Gastrocnemius medialis (tissue), 4 donors: ENCODE measurements at regions not wholly inside any gene's neighbourhood (a gene's known extent, or its start where the extent isn't known, plus 50 kb on each side); places are given as distances from the start of the nearest gene placed in this dataset.
"Not testable (repeated sequence)": the region's sequence is repeated elsewhere in the genome, so short reads cannot be mapped to it uniquely, and the experiment has no call there.

Experiments used
- ATAC-seq, 2 donors: fragments of 150-250 bp; one replicate each; pipeline ENCODE4 v1.9.1; 2016
- DNase-seq, 2 donors: peaks; one replicate each; pipeline ENCODE4 v3.0.0-alpha.2; 2019
- H3K27ac ChIP-seq, 4 donors: fragments of 200-600 bp; sonication (generic); 1 replicate in 1 of 4; 2 replicates in 3 of 4; pipeline ENCODE4 v1.5.1; 2016 to 2018; ENCODE audit warnings: mild to moderate bottlenecking in 2 of 4, moderate library complexity in 1 of 4
- H3K27me3 ChIP-seq, 3 donors: fragments of 200-600 bp; sonication (generic) in 2 of 3; 1 replicate in 1 of 3; 2 replicates in 2 of 3; pipeline versions ENCODE4 v1.5.1 to v1.6.0; 2016 to 2019; ENCODE audit warnings: mild to moderate bottlenecking in 1 of 3, moderate library complexity in 1 of 3
- H3K36me3 ChIP-seq, 2 donors: fragments of 200-600 bp; sonication (generic) in 1 of 2; one replicate each; pipeline ENCODE4 v1.5.1; 2017 to 2018
- H3K4me1 ChIP-seq, 2 donors: fragments of 200-600 bp; sonication (generic) in 1 of 2; one replicate each; pipeline ENCODE4 v1.5.1; 2016 to 2017; ENCODE audit warnings: mild to moderate bottlenecking in 2 of 2
- H3K4me3 ChIP-seq, 4 donors: fragments of 200-600 bp; sonication (generic) in 3 of 4; 1 replicate in 1 of 4; 2 replicates in 3 of 4; pipeline ENCODE4 v1.5.1; 2016 to 2019; ENCODE audit warnings: mild to moderate bottlenecking in 2 of 4
- H3K9me3 ChIP-seq, 3 donors: fragments of 200-600 bp; sonication (generic) in 2 of 3; 1 replicate in 1 of 3; 2 replicates in 2 of 3; pipeline ENCODE4 v1.5.1; 2016 to 2019
- POLR2A ChIP-seq, 2 donors: fragments of 450-650 bp; IDR thresholded peaks; one replicate each; pipeline ENCODE4 v1.6.1; 2017; ENCODE audit warnings: antibody characterized with exemption in 2 of 2, mild to moderate bottlenecking in 2 of 2, moderate library complexity in 2 of 2
- in situ Hi-C, 4 donors: fragments of 200-750 bp; cut with MboI; loops; one replicate each; pipeline versions ENCODE4 v1.15.0 to v1.8.0; 2017; ENCODE audit warnings: low sequenced_read_pairs in 4 of 4
- intact Hi-C: fragments of 100-400 bp; cut with DNase I; formaldehyde crosslinking; loops from one replicate; pipeline ENCODE4 v1.15.1; 2023; ENCODE audit warnings: low total_unique reads
- TF ChIP-seq, protein P1 (sequence below), 5 experiments: fragments of 450-650 bp in 3 of 5; fragments of 200-600 bp in 2 of 5; sonication (generic) in 2 of 5; IDR thresholded peaks in 4 of 5; conservative IDR thresholded peaks in 1 of 5; 1 replicate in 4 of 5; 2 replicates in 1 of 5; pipeline ENCODE4 v1.5.1; 2016 to 2019; ENCODE audit warnings: antibody characterized with exemption in 5 of 5, mild to moderate bottlenecking in 3 of 5, moderate library complexity in 3 of 5

DNA sequence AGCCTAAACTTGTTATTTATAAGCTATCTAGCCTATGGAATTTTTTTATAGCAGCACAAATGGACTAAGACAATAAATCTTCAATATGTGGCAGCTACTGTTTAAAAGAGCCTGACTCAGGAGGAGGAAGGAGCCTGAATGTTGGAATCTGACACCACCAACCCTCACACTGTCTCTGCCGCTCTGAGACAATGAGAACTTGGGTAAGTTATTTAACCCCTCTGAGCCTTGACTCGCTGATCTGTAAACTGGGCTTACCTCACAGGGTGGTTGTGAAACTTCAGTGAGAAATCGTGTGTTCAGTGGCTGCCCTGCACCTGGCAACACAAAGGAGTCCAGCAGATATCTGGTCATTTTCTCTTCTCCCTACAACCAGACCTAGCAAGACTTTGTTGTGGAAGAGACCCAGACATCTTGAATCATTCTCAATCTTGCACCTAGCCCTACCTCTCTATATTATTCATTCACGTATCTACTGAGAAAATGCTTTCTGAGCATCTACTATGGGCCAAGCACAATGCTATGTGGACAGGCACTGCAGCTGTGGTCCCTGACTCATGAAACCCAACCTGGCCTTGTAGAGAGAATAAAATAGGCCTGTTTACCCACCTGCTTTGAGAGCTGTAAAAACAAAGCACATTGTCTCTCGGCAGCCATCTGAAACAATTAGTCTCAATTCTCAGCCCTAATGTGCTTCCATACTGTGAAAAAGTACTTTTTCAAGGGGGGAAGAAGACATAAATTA, 81.9 kb upstream of the SLC25A36 start:
- Histone ChIP-seq H3K4me1 (no peaks in the 10 kb centered on the region), H3K27me3 (no peaks in the 10 kb centered on the region), H3K27ac (no peak overlapping the region), H3K36me3 (no peaks in the 10 kb centered on the region), H3K9me3 (no peaks in the 10 kb centered on the region), H3K4me3 (no peak overlapping the region)
- TF ChIP-seq, protein P1, sequence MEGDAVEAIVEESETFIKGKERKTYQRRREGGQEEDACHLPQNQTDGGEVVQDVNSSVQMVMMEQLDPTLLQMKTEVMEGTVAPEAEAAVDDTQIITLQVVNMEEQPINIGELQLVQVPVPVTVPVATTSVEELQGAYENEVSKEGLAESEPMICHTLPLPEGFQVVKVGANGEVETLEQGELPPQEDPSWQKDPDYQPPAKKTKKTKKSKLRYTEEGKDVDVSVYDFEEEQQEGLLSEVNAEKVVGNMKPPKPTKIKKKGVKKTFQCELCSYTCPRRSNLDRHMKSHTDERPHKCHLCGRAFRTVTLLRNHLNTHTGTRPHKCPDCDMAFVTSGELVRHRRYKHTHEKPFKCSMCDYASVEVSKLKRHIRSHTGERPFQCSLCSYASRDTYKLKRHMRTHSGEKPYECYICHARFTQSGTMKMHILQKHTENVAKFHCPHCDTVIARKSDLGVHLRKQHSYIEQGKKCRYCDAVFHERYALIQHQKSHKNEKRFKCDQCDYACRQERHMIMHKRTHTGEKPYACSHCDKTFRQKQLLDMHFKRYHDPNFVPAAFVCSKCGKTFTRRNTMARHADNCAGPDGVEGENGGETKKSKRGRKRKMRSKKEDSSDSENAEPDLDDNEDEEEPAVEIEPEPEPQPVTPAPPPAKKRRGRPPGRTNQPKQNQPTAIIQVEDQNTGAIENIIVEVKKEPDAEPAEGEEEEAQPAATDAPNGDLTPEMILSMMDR (IDR thresholded peaks at IDR 0.05 in 4 of 5, conservative IDR thresholded peaks at IDR 0.05 in 1 of 5): no peak
- TF ChIP-seq POLR2A (IDR thresholded peaks at IDR 0.05): no peak
- no peak for ATAC-seq
- in situ Hi-C loops: loop anchor here (10.0 to 25.0 kb wide), 4 partner anchors 922 to 1435 kb away; partner anchors contain the start of gene CLSTN2 (in 4 of the 4)
- intact Hi-C loops: loop anchor here (5.0 kb wide), 1 partner anchor 922 kb away; the partner anchor contains the start of gene CLSTN2
- no peak for DNase-seq

DNA sequence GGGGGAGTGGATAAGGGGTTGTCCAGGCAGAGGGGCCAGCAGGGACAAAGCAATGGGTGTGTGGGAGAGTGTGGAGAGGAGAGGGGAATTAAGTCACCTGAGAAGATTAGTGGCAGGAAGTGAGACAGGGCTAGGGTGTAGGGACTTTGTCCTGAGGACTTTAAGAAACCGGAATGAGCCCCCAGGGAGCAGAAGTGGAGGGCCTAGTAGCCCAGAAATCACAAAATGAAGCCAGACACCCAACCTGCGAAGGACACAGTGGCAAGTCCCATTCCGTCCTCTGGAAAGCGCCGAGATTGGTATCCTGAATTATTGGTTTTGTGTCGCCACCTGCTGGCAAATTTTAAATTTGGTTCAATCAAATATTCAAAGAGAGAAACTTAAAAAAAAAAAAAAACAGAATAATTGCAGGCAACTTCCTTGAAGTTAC, 78.0 kb upstream of the SLC25A36 start:
- no peak for TF ChIP-seq POLR2A (IDR thresholded peaks at IDR 0.05)
- TF ChIP-seq, protein P1 (IDR thresholded peaks at IDR 0.05 in 4 of 5, conservative IDR thresholded peaks at IDR 0.05 in 1 of 5): peak in 4 of 5 experiments; percentile 7 to 52 (median 45)
- no peak overlapping the region for H3K27ac ChIP-seq
- no peaks in the 10 kb centered on the region for H3K9me3 ChIP-seq
- in situ Hi-C loops (loop anchor here (10.0 to 25.0 kb wide), 4 partner anchors 926 to 1439 kb away; partner anchors contain the start of gene CLSTN2 (in 4 of the 4)), intact Hi-C loops (loop anchor here (2.0 to 5.0 kb wide), 2 partner anchors 926 to 1437 kb away; partner anchors contain the start of gene CLSTN2)
- DNase-seq (peak in 1 of 2 donors; percentile 25), ATAC-seq (peak in 1 of 2 donors; percentile 58)
- H3K27me3 ChIP-seq: no peaks in the 10 kb centered on the region
- H3K4me1 ChIP-seq: no peaks in the 10 kb centered on the region
- H3K4me3 ChIP-seq: no peak overlapping the region
- H3K36me3 ChIP-seq: no peaks in the 10 kb centered on the region

DNA sequence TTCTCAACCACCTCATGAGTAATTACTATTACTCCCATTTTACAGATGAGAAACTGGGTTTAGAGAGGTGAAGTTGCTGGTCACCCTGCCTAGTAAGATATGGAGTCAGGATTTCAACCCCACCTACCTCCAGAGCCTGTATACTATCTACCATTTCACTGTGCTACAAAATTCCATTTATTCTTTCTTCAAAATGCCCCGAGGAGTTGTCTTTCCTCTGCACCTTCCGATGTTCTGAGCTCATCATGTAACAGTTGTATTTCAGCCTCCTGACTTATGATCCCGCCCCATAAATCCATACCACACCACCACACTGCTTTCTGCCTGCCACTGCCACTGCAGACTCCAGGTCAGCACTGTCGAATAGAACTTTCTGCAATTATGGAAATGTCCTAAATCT, 71.3 kb upstream of the SLC25A36 start:
- no peaks in the 10 kb centered on the region for H3K36me3 ChIP-seq
- in situ Hi-C loops: loop anchor here in 3 of 4 donors (25.0 kb wide), 2 partner anchors 933 to 1433 kb away; partner anchors contain the start of gene CLSTN2 (in 3 of the 3)

GRCh38 chr3:140871022-140871421, 70.6 kb upstream of the SLC25A36 start:
- intact Hi-C loops (no loop called here), in situ Hi-C loops (loop anchor here in 3 of 4 donors (25.0 kb wide), 2 partner anchors 934 to 1434 kb away; partner anchors contain the start of gene CLSTN2 (in 3 of the 3))
- ATAC-seq: no peak

More for the DNA sequence above, 71.3 kb upstream of the SLC25A36 start:
- TF ChIP-seq, protein P1 (IDR thresholded peaks at IDR 0.05 in 4 of 5, conservative IDR thresholded peaks at IDR 0.05 in 1 of 5): no peak
- no peak for TF ChIP-seq POLR2A (IDR thresholded peaks at IDR 0.05)
- intact Hi-C loops: no loop called here
- Histone ChIP-seq H3K4me1 (no peaks in the 10 kb centered on the region), H3K27ac (no peak overlapping the region), H3K9me3 (no peaks in the 10 kb centered on the region), H3K27me3 (no peaks in the 10 kb centered on the region), H3K4me3 (no peak overlapping the region)
- ATAC-seq (no peak), DNase-seq (no peak)

GRCh38 chr3:140872165-140872564, 69.5 kb upstream of the SLC25A36 start:
- ATAC-seq, H3K9me3 ChIP-seq, H3K27me3 ChIP-seq, H3K27ac ChIP-seq, H3K4me3 ChIP-seq, DNase-seq, H3K4me1 ChIP-seq, intact Hi-C loops, H3K36me3 ChIP-seq: not testable (repeated sequence)
- in situ Hi-C loops: loop anchor here in 3 of 4 donors (25.0 kb wide), 2 partner anchors 935 to 1435 kb away; partner anchors contain the start of gene CLSTN2 (in 3 of the 3)

More at GRCh38 chr3:140871022-140871421, 70.6 kb upstream of the SLC25A36 start:
- Histone ChIP-seq H3K9me3 (no peaks in the 10 kb centered on the region), H3K4me3 (no peak overlapping the region), H3K27ac (no peak overlapping the region), H3K4me1 (no peaks in the 10 kb centered on the region), H3K27me3 (no peaks in the 10 kb centered on the region), H3K36me3 (no peaks in the 10 kb centered on the region)
- no peak for DNase-seq
- TF ChIP-seq POLR2A (IDR thresholded peaks at IDR 0.05): no peak
- TF ChIP-seq, protein P1 (IDR thresholded peaks at IDR 0.05 in 4 of 5, conservative IDR thresholded peaks at IDR 0.05 in 1 of 5): no peak
